GM10266 (cell line): ENCODE measurements at regions not wholly inside any gene's neighbourhood (a gene's known extent, or its start where the extent isn't known, plus 50 kb on each side); places are given as distances from the start of the nearest gene placed in this dataset.

Experiments
- DNase-seq: peaks from one replicate; pipeline ENCODE4 v3.0.0; 2012; ENCODE audit errors: extremely low spot score
- TF ChIP-seq, protein P1 (sequence below): IDR thresholded peaks from 2 replicates; pipeline ENCODE4 v1.5.1; 2012; ENCODE audit warnings: mild to moderate bottlenecking, low read depth; ENCODE audit not compliant: control insufficient read depth, insufficient read depth; ENCODE audit errors: missing control alignments

DNA sequence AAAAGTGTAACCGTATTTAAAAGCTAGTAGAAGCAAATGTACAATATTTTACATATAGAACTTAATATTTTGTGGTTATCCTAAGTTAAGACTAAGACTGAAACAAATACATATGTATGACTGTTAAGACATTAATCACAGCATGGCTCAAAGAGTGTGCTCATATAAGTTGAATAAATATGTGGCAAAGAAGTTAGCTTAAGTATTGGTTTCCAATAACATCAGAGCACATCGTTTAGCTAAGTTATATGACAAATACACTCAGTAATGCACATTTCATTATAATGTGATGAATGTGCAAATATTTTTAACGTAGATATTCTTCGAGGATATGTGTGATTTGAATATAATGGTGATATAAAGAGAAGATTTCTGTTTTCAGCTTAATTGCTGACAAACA, 253.8 kb downstream of the SLITRK5 start:
- TF ChIP-seq, protein P1, sequence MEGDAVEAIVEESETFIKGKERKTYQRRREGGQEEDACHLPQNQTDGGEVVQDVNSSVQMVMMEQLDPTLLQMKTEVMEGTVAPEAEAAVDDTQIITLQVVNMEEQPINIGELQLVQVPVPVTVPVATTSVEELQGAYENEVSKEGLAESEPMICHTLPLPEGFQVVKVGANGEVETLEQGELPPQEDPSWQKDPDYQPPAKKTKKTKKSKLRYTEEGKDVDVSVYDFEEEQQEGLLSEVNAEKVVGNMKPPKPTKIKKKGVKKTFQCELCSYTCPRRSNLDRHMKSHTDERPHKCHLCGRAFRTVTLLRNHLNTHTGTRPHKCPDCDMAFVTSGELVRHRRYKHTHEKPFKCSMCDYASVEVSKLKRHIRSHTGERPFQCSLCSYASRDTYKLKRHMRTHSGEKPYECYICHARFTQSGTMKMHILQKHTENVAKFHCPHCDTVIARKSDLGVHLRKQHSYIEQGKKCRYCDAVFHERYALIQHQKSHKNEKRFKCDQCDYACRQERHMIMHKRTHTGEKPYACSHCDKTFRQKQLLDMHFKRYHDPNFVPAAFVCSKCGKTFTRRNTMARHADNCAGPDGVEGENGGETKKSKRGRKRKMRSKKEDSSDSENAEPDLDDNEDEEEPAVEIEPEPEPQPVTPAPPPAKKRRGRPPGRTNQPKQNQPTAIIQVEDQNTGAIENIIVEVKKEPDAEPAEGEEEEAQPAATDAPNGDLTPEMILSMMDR: no peak
- DNase-seq: no peak

DNA sequence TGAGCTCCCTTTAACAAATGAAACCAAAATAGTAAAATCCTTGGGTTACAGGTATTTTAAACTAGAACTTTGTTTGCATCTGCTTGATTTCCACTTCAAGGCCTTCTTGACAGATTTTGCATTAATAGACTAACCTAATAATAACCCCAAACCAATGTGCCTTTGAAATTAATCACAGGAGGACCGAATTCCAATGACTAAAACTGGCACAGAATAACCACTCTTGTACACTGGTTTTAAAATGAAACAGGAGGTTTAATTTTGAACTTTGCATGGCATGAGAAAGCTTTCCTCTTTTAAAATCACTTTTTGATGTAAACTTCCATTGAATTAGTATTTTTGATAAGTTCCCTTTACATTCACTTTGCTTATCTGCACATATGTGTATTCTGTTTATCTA, 269.6 kb downstream of the SLITRK5 start:
- DNase-seq: no peak
- TF ChIP-seq, protein P1: no peak

DNA sequence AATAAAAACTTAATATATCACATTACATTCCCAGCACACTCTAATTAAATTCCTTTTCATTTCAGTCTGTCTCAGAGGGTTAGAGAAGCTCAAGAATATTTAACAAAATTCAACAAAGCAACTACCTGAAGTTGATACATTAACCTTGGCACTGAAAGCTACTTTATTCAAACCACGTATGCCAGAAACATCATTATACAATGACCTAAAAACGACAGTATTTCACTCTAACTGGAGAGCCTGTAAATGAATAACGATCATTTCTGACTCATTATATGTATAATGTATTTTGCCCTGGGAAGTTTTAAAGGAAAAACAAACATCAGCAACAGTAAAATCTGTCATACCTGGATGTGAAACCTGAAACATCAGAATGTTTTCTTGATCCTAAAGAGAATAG, 270.1 kb downstream of the SLITRK5 start:
- no peak for DNase-seq
- TF ChIP-seq, protein P1: no peak

DNA sequence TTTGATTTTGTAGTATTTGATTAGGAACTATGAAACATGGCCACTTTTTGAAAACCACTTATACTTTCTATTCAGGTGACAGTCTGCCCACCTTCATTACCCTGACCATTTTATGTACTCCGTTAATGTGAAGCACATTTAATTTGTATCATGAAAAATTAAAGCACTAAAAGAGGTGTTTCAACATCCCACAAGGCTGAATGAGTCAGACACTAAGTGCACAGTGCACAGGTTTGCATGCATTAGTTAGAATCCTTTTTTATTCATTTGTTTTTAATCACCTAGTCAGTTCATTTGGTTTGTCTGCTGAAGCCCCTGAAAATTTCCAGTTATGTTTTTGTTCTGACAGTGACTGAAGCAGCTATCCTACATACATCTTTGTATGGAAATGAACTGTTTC, 271.0 kb downstream of the SLITRK5 start:
- TF ChIP-seq, protein P1: no peak
- DNase-seq: no peak

DNA sequence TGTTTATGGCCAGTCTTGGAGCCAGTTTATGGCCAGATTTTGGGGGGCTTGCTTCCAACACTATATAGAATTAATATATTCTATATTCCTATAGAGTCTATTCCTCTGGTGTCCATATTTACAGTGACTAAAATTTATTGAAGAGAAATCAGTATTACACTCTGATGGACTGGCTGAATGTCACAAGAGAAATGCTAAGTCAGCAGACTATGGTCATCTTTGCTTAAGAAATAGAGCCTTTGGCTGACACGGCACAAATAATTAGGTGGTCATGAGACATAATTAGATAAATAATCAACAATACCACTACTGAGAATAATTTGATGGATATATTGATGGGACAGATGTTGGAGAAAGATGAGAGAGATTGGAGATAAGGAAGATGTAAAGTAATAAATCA, 272.9 kb downstream of the SLITRK5 start:
- no peak for DNase-seq
- TF ChIP-seq, protein P1: no peak

DNA sequence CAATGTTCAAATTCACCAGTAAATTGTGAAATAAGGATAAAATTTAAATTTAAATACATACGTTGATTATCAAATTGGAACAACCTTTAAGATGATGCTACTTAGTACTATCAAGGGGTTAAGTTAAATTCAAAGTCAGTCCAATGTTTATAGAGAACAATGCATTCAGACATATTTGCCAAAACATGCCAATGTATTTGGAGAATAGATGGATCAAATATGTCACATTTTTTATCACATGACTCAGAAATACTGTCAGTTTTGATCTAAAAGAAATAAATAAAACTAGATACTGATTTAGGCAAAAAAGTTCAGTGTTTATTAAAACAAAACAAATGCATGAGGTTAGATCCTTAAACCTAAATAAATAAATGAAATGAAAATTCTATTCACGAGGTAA, 281.2 kb downstream of the SLITRK5 start:
- no peak for DNase-seq
- TF ChIP-seq, protein P1: no peak

DNA sequence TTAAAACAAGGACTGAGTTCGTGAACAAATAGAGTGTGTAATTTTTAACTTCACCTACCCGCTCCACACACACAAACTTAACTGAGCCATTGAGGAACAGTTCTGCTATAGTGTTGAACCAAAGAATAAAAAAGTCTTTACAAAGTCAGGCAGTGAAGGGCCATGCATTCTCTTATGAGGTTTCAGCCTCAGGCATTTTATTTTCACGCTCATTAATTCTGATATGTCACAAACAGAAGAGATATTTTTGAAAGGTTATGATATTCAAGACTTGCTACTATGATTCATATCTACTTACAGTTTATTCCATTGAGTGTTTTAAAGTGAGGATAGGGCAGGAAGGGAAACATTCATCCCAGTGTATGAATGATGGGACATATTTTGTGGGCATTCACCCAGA, 282.2 kb downstream of the SLITRK5 start:
- TF ChIP-seq, protein P1: no peak
- DNase-seq: no peak
